Neural cell (in vitro differentiated cells): ENCODE measurements at regions not wholly inside any gene's neighbourhood (a gene's known extent, or its start where the extent isn't known, plus 50 kb on each side); places are given as distances from the start of the nearest gene placed in this dataset.
"Not testable (repeated sequence)": the region's sequence is repeated elsewhere in the genome, so short reads cannot be mapped to it uniquely, and the experiment has no call there.

ENCODE experiments used
- H2AFZ ChIP-seq: fragments of 200-600, 300-800 bp; sonication (generic), shearing (Covaris generic); 2 replicates; pipeline ENCODE4 v1.6.0; 2014; ENCODE audit warnings: low read depth, mild to moderate bottlenecking, antibody characterized with exemption, low read length, moderate library complexity
- H3F3A ChIP-seq: fragments of 200-600 bp; shearing (Covaris generic); 2 replicates; pipeline ENCODE4 v1.6.1; 2016; ENCODE audit warnings: mild to moderate bottlenecking, moderate library complexity, mixed read lengths, antibody characterized with exemption, low read length; ENCODE audit not compliant: insufficient read depth, poor library complexity, severe bottlenecking
- H3K27ac ChIP-seq: fragments of 200-600, 300-800 bp; sonication (generic), shearing (Covaris generic); 2 replicates; pipeline ENCODE4 v1.5.1; 2014; ENCODE audit warnings: mild to moderate bottlenecking, low read length, moderate library complexity
- H3K27me3 ChIP-seq: fragments of 300-800, 200-600 bp; sonication (generic), shearing (Covaris generic); 2 replicates; pipeline ENCODE4 v1.6.0; 2014; ENCODE audit warnings: mild to moderate bottlenecking, low read depth, low read length, moderate library complexity; ENCODE audit not compliant: insufficient read depth
- H3K36me3 ChIP-seq: fragments of 300-800, 200-600 bp; sonication (generic), shearing (Covaris generic); 2 replicates; pipeline ENCODE4 v1.5.1; 2014; ENCODE audit warnings: mild to moderate bottlenecking, antibody characterized with exemption, low read length, moderate library complexity; ENCODE audit not compliant: insufficient read depth
- H3K4me2 ChIP-seq: fragments of 300-800, 200-600 bp; sonication (generic), shearing (Covaris generic); 2 replicates; pipeline ENCODE4 v1.6.0; 2014; ENCODE audit warnings: mild to moderate bottlenecking, low read length
- H3K4me3 ChIP-seq: fragments of 300-800, 200-600 bp; sonication (generic), shearing (Covaris generic); 2 replicates; pipeline ENCODE4 v1.5.1; 2014; ENCODE audit warnings: mild to moderate bottlenecking, low read length, moderate library complexity
- H3K79me2 ChIP-seq: fragments of 200-600 bp; shearing (Covaris generic); replicated peaks from 2 replicates; pipeline ENCODE4 v1.6.0; 2014; ENCODE audit warnings: mild to moderate bottlenecking, low read length, moderate library complexity; ENCODE audit not compliant: insufficient read depth
- H3K9ac ChIP-seq: fragments of 300-800, 200-600 bp; sonication (generic), shearing (Covaris generic); 2 replicates; pipeline ENCODE4 v1.6.1; 2016; ENCODE audit warnings: mild to moderate bottlenecking, low read length, mixed read lengths
- H3K9me2 ChIP-seq: fragments of 200-600 bp; shearing (Covaris generic); 2 replicates; pipeline ENCODE4 v1.6.1; 2016; ENCODE audit warnings: mild to moderate bottlenecking, low read length, mixed read lengths; ENCODE audit not compliant: insufficient read depth
- H3K9me3 ChIP-seq: fragments of 200-600, 300-800 bp; sonication (generic), shearing (Covaris generic); 2 replicates; pipeline ENCODE4 v1.6.1; 2016; ENCODE audit warnings: mild to moderate bottlenecking, mixed run types, low read length, moderate library complexity, mixed read lengths
- H4K20me1 ChIP-seq: fragments of 200-600 bp; shearing (Covaris generic); 2 replicates; pipeline ENCODE4 v1.6.1; 2016; ENCODE audit warnings: mild to moderate bottlenecking, mixed run types; ENCODE audit not compliant: insufficient read depth
- small RNA-seq, 3 experiments: library from RNA; depleted of rRNA; stranded (forward); fragments of <200 nt; gene quantifications; one replicate each; pipeline ENCODE3, GENCODE V24; 2012

- not testable (repeated sequence) for H3K9ac ChIP-seq, H3K4me2 ChIP-seq, H2AFZ ChIP-seq, H3K79me2 ChIP-seq, H3K27ac ChIP-seq, H3K9me2 ChIP-seq, H3K36me3 ChIP-seq, H3F3A ChIP-seq, H4K20me1 ChIP-seq, H3K4me3 ChIP-seq, H3K9me3 ChIP-seq, H3K27me3 ChIP-seq
Observed at GRCh38 chr20:29629395-29629794, 1628.1 kb upstream of the DEFB115 start.

Small RNAs in the stretch of these regions (small RNA-seq; reads per million reads assigned to genes)
- gene RF00002 (0.26 to 0.41 (median 0.36) reads per million in 3 experiments), gene RF00019 (0 to 1.2 (median 0) reads per million in 3 experiments)
